IMR-90 (cell line): ENCODE measurements at regions not wholly inside any gene's neighbourhood (a gene's known extent, or its start where the extent isn't known, plus 50 kb on each side); places are given as distances from the start of the nearest gene placed in this dataset.

ENCODE experiments used
- ATAC-seq: fragments of 200-7000 bp; cut with Tn5 transposase; 2 replicates; pipeline ENCODE4 v1.9.1; 2020; ENCODE audit warnings: low read depth, mild to moderate bottlenecking, moderate library complexity
- BruUV-seq: library from RNA; stranded (reverse); fragments of 400-500 nt; replicated peaks from 2 replicates; lab custom pipeline; 2021; lab: Mats Ljungman, UMichigan
- CTCF ChIA-PET: fragments of 300-600 bp; formaldehyde crosslinking; extraction: SDS; loops from one replicate; lab custom pipeline; 2021; ENCODE audit warnings: antibody characterized with exemption; lab: Yijun Ruan, JAX
- POLR2A ChIA-PET: fragments of 300-600 bp; sonication (Branson Sonifier 250); formaldehyde crosslinking; loops from one replicate; lab custom pipeline; 2022; ENCODE audit warnings: antibody characterized with exemption; ENCODE audit not compliant: unreplicated experiment; lab: Charles Lee
- DNase-seq: peaks from one replicate; pipeline ENCODE4 v3.0.0; 2013
- H2AFZ ChIP-seq: replicated peaks from 2 replicates; pipeline ENCODE3; 2013; ENCODE audit warnings: low read length, mild to moderate bottlenecking; ENCODE audit not compliant: poor library complexity
- H2AK5ac ChIP-seq: 2 replicates; pipeline ENCODE4 v1.6.1; 2013; ENCODE audit warnings: low read depth, low read length, inconsistent platforms
- H2AK9ac ChIP-seq: replicated peaks from 2 replicates; pipeline ENCODE3; 2013; ENCODE audit warnings: mild to moderate bottlenecking, low read depth, low read length, moderate library complexity; ENCODE audit not compliant: poor library complexity
- H2BK120ac ChIP-seq: 2 replicates; pipeline ENCODE4 v1.6.1; 2013; ENCODE audit warnings: low read depth, low read length, inconsistent platforms
- H2BK15ac ChIP-seq: 3 replicates; pipeline ENCODE4 v1.6.1; 2013; ENCODE audit warnings: low read depth, low read length, inconsistent platforms
- H2BK20ac ChIP-seq: 2 replicates; pipeline ENCODE4 v1.6.1; 2013; ENCODE audit warnings: low read depth, mild to moderate bottlenecking, inconsistent platforms, low read length, moderate library complexity
- H2BK5ac ChIP-seq: 2 replicates; pipeline ENCODE4 v1.6.1; 2013; ENCODE audit warnings: mild to moderate bottlenecking, low read depth, low read length, inconsistent platforms; ENCODE audit not compliant: poor library complexity, severe bottlenecking
- H3K14ac ChIP-seq: replicated peaks from 2 replicates; pipeline ENCODE4 v1.6.1; 2013; ENCODE audit warnings: low read depth, low read length, inconsistent platforms
- H3K18ac ChIP-seq: 2 replicates; pipeline ENCODE4 v1.6.1; 2013; ENCODE audit warnings: low read depth, low read length, control low read depth
- H3K23ac ChIP-seq: 2 replicates; pipeline ENCODE4 v1.6.1; 2013; ENCODE audit warnings: low read depth, low read length, inconsistent platforms
- H3K27ac ChIP-seq: 2 replicates; pipeline ENCODE4 v1.5.1; 2013; ENCODE audit warnings: mild to moderate bottlenecking, control low read depth, low read length; ENCODE audit not compliant: insufficient read depth
- H3K27me3 ChIP-seq: 2 replicates; pipeline ENCODE4 v1.6.1; 2013; ENCODE audit warnings: low read length; ENCODE audit not compliant: control insufficient read depth, insufficient read depth
- H3K36me3 ChIP-seq: 2 replicates; pipeline ENCODE4 v1.6.1; 2013; ENCODE audit warnings: low read length, mixed read lengths; ENCODE audit not compliant: control insufficient read depth, insufficient read depth
- H3K4ac ChIP-seq: 2 replicates; pipeline ENCODE4 v1.6.1; 2013; ENCODE audit warnings: low read depth, low read length, inconsistent platforms
- H3K4me1 ChIP-seq: 2 replicates; pipeline ENCODE4 v1.6.1; 2013; ENCODE audit warnings: low read length, mixed read lengths; ENCODE audit not compliant: control insufficient read depth, insufficient read depth
- H3K4me2 ChIP-seq: 2 replicates; pipeline ENCODE4 v1.6.1; 2013; ENCODE audit warnings: low read depth, mild to moderate bottlenecking, control low read depth, low read length, moderate library complexity
- H3K4me3 ChIP-seq: 2 replicates; pipeline ENCODE4 v1.5.1; 2013; ENCODE audit warnings: low read depth, mild to moderate bottlenecking, control low read depth, low read length, moderate library complexity; ENCODE audit not compliant: insufficient read depth
- H3K56ac ChIP-seq: 2 replicates; pipeline ENCODE4 v1.6.1; 2013; ENCODE audit warnings: low read length, inconsistent platforms; ENCODE audit not compliant: insufficient read depth; ENCODE audit errors: extremely low read depth
- H3K79me1 ChIP-seq, 2 experiments: 2 replicates each; pipeline ENCODE4 v1.6.1; 2013; ENCODE audit warnings: low read length in 2 of 2, inconsistent platforms in 1 of 2, low read depth in 1 of 2
- H3K9ac ChIP-seq: 2 replicates; pipeline ENCODE4 v1.6.1; 2013; ENCODE audit warnings: low read depth, low read length, control low read depth
- H3K9me1 ChIP-seq: 2 replicates; pipeline ENCODE4 v1.6.1; 2013; ENCODE audit warnings: low read length, inconsistent platforms; ENCODE audit not compliant: insufficient read depth
- H3K9me3 ChIP-seq: 2 replicates; pipeline ENCODE4 v1.6.1; 2013; ENCODE audit warnings: low read length; ENCODE audit not compliant: control insufficient read depth, insufficient read depth
- H4K20me1 ChIP-seq: 2 replicates; pipeline ENCODE4 v1.6.1; 2013; ENCODE audit warnings: low read length, inconsistent platforms; ENCODE audit not compliant: insufficient read depth
- H4K5ac ChIP-seq: 2 replicates; pipeline ENCODE4 v1.6.1; 2013; ENCODE audit warnings: mild to moderate bottlenecking, low read depth, low read length, control low read depth
- H4K8ac ChIP-seq, 2 experiments: 2 replicates each; pipeline ENCODE4 v1.6.1; 2013; ENCODE audit warnings: low read depth in 2 of 2, low read length in 2 of 2, control low read depth in 1 of 2, inconsistent platforms in 1 of 2
- H4K91ac ChIP-seq: 2 replicates; pipeline ENCODE4 v1.6.1; 2013; ENCODE audit warnings: low read depth, low read length, inconsistent platforms; ENCODE audit not compliant: insufficient read depth
- BHLHE40 ChIP-seq: fragments of 150-350 bp; IDR thresholded peaks from 2 replicates; pipeline ENCODE4 v1.6.1; 2016; ENCODE audit warnings: mild to moderate bottlenecking, low read depth, low read length
- CHD1 ChIP-seq: IDR thresholded peaks from 2 replicates; pipeline ENCODE4 v1.6.1; 2012; ENCODE audit warnings: low read depth, low read length, improper control_type of control experiment
- CTCF ChIP-seq: conservative IDR thresholded peaks from 2 replicates; pipeline ENCODE4 v1.5.1; 2012; ENCODE audit warnings: mild to moderate bottlenecking, low read depth, low read length, improper control_type of control experiment
- ELK1 ChIP-seq: fragments of 150-350 bp; IDR thresholded peaks from 2 replicates; pipeline ENCODE4 v1.6.1; 2016; ENCODE audit warnings: low read depth, mild to moderate bottlenecking, low read length, moderate library complexity, borderline replicate concordance
- FOS ChIP-seq: fragments of 150-350 bp; IDR thresholded peaks from 2 replicates; pipeline ENCODE4 v1.6.1; 2016; ENCODE audit warnings: low read depth, low read length
- MAFK ChIP-seq: IDR thresholded peaks from 2 replicates; pipeline ENCODE4 v1.6.1; 2012; ENCODE audit warnings: low read depth, low read length, improper control_type of control experiment
- MAZ ChIP-seq: IDR thresholded peaks from 2 replicates; pipeline ENCODE4 v1.6.1; 2012; ENCODE audit warnings: low read depth, mild to moderate bottlenecking, low read length, improper control_type of control experiment, moderate library complexity, borderline replicate concordance
- MXI1 ChIP-seq: IDR thresholded peaks from 2 replicates; pipeline ENCODE4 v1.6.1; 2012; ENCODE audit warnings: low read depth, mild to moderate bottlenecking, low read length, moderate library complexity, borderline replicate concordance
- NFE2L2 ChIP-seq: fragments of 150-350 bp; IDR thresholded peaks from 2 replicates; pipeline ENCODE4 v1.6.1; 2016; ENCODE audit warnings: low read depth, mild to moderate bottlenecking, low read length
- POLR2A ChIP-seq: IDR thresholded peaks from 2 replicates; pipeline ENCODE4 v1.6.1; 2012; ENCODE audit warnings: mild to moderate bottlenecking, low read depth, low read length
- RAD21 ChIP-seq: IDR thresholded peaks from 2 replicates; pipeline ENCODE4 v1.6.1; 2012; ENCODE audit warnings: low read length, improper control_type of control experiment
- RCOR1 ChIP-seq: IDR thresholded peaks from 2 replicates; pipeline ENCODE4 v1.6.1; 2012; ENCODE audit warnings: mild to moderate bottlenecking, low read length, improper control_type of control experiment; ENCODE audit not compliant: insufficient replicate concordance
- RFX5 ChIP-seq: IDR thresholded peaks from 2 replicates; pipeline ENCODE4 v1.8.0; 2012; ENCODE audit warnings: low read depth, mild to moderate bottlenecking, low read length, moderate library complexity
- SMC3 ChIP-seq: fragments of 150-350 bp; IDR thresholded peaks from 2 replicates; pipeline ENCODE4 v1.6.1; 2016; ENCODE audit warnings: low read depth, mild to moderate bottlenecking, antibody characterized with exemption, low read length, moderate library complexity
- USF2 ChIP-seq: fragments of 150-350 bp; IDR thresholded peaks from 2 replicates; pipeline ENCODE4 v1.6.1; 2017; ENCODE audit warnings: mild to moderate bottlenecking, antibody characterized with exemption, low read length, low read depth
- WGBS, 2 experiments: methylation state at CpG; one replicate each; pipeline versions ENCODE4 v1.1.5 to v1.1.7; 2013; ENCODE audit warnings: missing lambda C conversion rate in 2 of 2; ENCODE audit not compliant: insufficient read length in 1 of 2; ENCODE audit errors: extremely low coverage in 2 of 2; 5-methylcytosine and 5-hydroxymethylcytosine counted together
- dilution Hi-C: fragments of 300-500 bp; cut with HindIII; formaldehyde crosslinking; loops from one replicate; pipeline ENCODE4 v1.14.3; 2018; ENCODE audit warnings: low sequenced_read_pairs; ENCODE audit not compliant: unreplicated experiment
- in situ Hi-C: fragments of 300-500 bp; cut with MboI; formaldehyde crosslinking; loops from 3 replicates; pipeline ENCODE4 v1.14.3; 2019; ENCODE audit warnings: low sequenced_read_pairs, inconsistent platforms, mixed read lengths
- intact Hi-C: fragments of 100-400 bp; cut with micrococcal nuclease; formaldehyde crosslinking; loops from 2 replicates; pipeline ENCODE4 v1.10.0; 2022

- no peaks in the 10 kb centered on the region for H3K79me1 ChIP-seq
- POLR2A ChIA-PET: no interaction called here
- no peaks in the 10 kb centered on the region for H3K27me3 ChIP-seq
- H2BK15ac ChIP-seq: no peak overlapping the region
- no peak overlapping the region for H3K23ac ChIP-seq
- H3K36me3 ChIP-seq: no peaks in the 10 kb centered on the region
- no peak overlapping the region for H2BK5ac ChIP-seq
- H2BK120ac ChIP-seq: no peak overlapping the region
- TF ChIP-seq CTCF (no peak), MXI1 (no peak), USF2 (no peak), MAZ (no peak), ELK1 (no peak), RCOR1 (no peak), MAFK (no peak), CHD1 (no peak), RFX5 (no peak), FOS (no peak), POLR2A (no peak), BHLHE40 (no peak), RAD21 (no peak), NFE2L2 (no peak), SMC3 (no peak)
- H2AK5ac ChIP-seq: no peak overlapping the region
- ATAC-seq (no peak), DNase-seq (no peak)
- CTCF ChIA-PET: no interaction called here
- H3K4me1 ChIP-seq: no peaks in the 10 kb centered on the region
- in situ Hi-C loops: no loop called here
- no peak overlapping the region for H4K91ac ChIP-seq
- H2BK20ac ChIP-seq: no peak overlapping the region
- no peak overlapping the region for H2AK9ac ChIP-seq
- no peak overlapping the region for H4K5ac ChIP-seq
- H3K4ac ChIP-seq: no peak overlapping the region
- H3K4me2 ChIP-seq: no peak overlapping the region
- WGBS, 2 experiments: 100% methylated on average over 2 of the region's 2 CpGs; no CpG with 5 or more reads in 1 of the 2 experiments
- H3K27ac ChIP-seq: no peak overlapping the region
- H2AFZ ChIP-seq: no peak overlapping the region
- H4K8ac ChIP-seq: no peak overlapping the region
- H3K9ac ChIP-seq: no peak overlapping the region
- H3K4me3 ChIP-seq: no peak overlapping the region
- no peaks in the 10 kb centered on the region for H4K20me1 ChIP-seq
- H3K56ac ChIP-seq: no peak overlapping the region
- H3K9me1 ChIP-seq: no peaks in the 10 kb centered on the region
- H3K9me3 ChIP-seq: no peaks in the 10 kb centered on the region
- BruUV-seq: no TSS peak
- no peak overlapping the region for H3K14ac ChIP-seq
- dilution Hi-C loops: no loop called here
- intact Hi-C loops: no loop called here
- no peak overlapping the region for H3K18ac ChIP-seq
These were observed 352.0 kb downstream of the PARP8 start for GRCh38 chr5:51018423-51018822.
